ENCODE measurements at regions not wholly inside any gene's neighbourhood (a gene's known extent, or its start where the extent isn't known, plus 50 kb on each side); places are given as distances from the start of the nearest gene placed in this dataset.

GRCh38 chr14:71610797-71611196 lies 321.4 kb upstream of the RGS6 start:
- Histone ChIP-seq H3K4me3 (ENCODE audit: low read depth, low read length, poor library complexity, severe bottlenecking) (no peak overlapping the region), H3K4me1 (ENCODE audit: insufficient read depth, low read length, poor library complexity, severe bottlenecking) (peaks cover 12% of the 10 kb centered on the region), H3K9me3 (ENCODE audit: low read length) (no peaks in the 10 kb centered on the region), H3K4me2 (ENCODE audit: low read length) (no peak overlapping the region), H2AFZ (ENCODE audit: low read length) (no peak overlapping the region), H4K20me1 (ENCODE audit: insufficient read depth, low read length) (no peaks in the 10 kb centered on the region), H3K79me2 (ENCODE audit: insufficient read depth, low read depth, low read length) (peaks cover 23% of the 10 kb centered on the region), H3K27ac (ENCODE audit: low read depth, low read length, poor library complexity, severe bottlenecking) (no peak overlapping the region), H3K9me2 (ENCODE audit: insufficient read depth, low read length) (no peaks in the 10 kb centered on the region), H3K36me3 (ENCODE audit: insufficient read depth, low read length) (no peaks in the 10 kb centered on the region)
- no peak for DNase-seq (ENCODE audit: low spot score)
- TF ChIP-seq CTCF (conservative IDR thresholded peaks at IDR 0.05; ENCODE audit: low read length) (no peak), EZH2phosphoT487 (IDR thresholded peaks at IDR 0.05; ENCODE audit: borderline replicate concordance, low read depth, low read length) (no peak)
- no TSS peak for BruUV-seq (replicated peaks)
- intact Hi-C loops (cut with micrococcal nuclease; ENCODE audit: unreplicated experiment), result no loop called here
- ChIA-PET POLR2A (no interaction called here), CTCF (ENCODE audit: unreplicated experiment) (no interaction called here)

- no peak overlapping the region for H3K4me3 ChIP-seq (ENCODE audit: low read depth, low read length, poor library complexity, severe bottlenecking)
- ChIA-PET CTCF (ENCODE audit: unreplicated experiment) (no interaction called here), POLR2A (interaction anchor here (1.1 kb wide), 1 partner anchor 15 kb away, joined by 3 read pairs; no protein-coding TSS in a partner anchor)
- no peaks in the 10 kb centered on the region for H4K20me1 ChIP-seq (ENCODE audit: insufficient read depth, low read length)
- intact Hi-C loops (cut with micrococcal nuclease; ENCODE audit: unreplicated experiment), result no loop called here
- no peak overlapping the region for H3K27ac ChIP-seq (ENCODE audit: low read depth, low read length, poor library complexity, severe bottlenecking)
- no peak for TF ChIP-seq EZH2phosphoT487 (IDR thresholded peaks at IDR 0.05; ENCODE audit: borderline replicate concordance, low read depth, low read length)
- no peak for TF ChIP-seq CTCF (conservative IDR thresholded peaks at IDR 0.05; ENCODE audit: low read length)
- H2AFZ ChIP-seq (ENCODE audit: low read length), result no peak overlapping the region
- 0 out of 2 replicates have a peak, but pooled peaks cover 4% of the 10 kb centered on the region for H3K36me3 ChIP-seq (ENCODE audit: insufficient read depth, low read length)
- no peaks in the 10 kb centered on the region for H3K9me2 ChIP-seq (ENCODE audit: insufficient read depth, low read length)
- H3K9me3 ChIP-seq (ENCODE audit: low read length), result no peaks in the 10 kb centered on the region
- H3K79me2 ChIP-seq (ENCODE audit: insufficient read depth, low read depth, low read length), result peaks cover 14% of the 10 kb centered on the region
- no TSS peak for BruUV-seq (replicated peaks)
- DNase-seq (ENCODE audit: low spot score), result no peak
- no peaks in the 10 kb centered on the region for H3K4me1 ChIP-seq (ENCODE audit: insufficient read depth, low read length, poor library complexity, severe bottlenecking)
- no peak overlapping the region for H3K4me2 ChIP-seq (ENCODE audit: low read length)
Measured at GRCh38 chr14:71613168-71613567, 319.1 kb upstream of the RGS6 start.

GRCh38 chr14:71616013-71616412 lies 316.2 kb upstream of the RGS6 start:
- Histone ChIP-seq H3K4me3 (ENCODE audit: low read depth, low read length, poor library complexity, severe bottlenecking) (no peak overlapping the region), H3K9me3 (ENCODE audit: low read length) (no peaks in the 10 kb centered on the region), H3K79me2 (ENCODE audit: insufficient read depth, low read depth, low read length) (peaks cover 9% of the 10 kb centered on the region), H3K4me2 (ENCODE audit: low read length) (no peak overlapping the region), H4K20me1 (ENCODE audit: insufficient read depth, low read length) (no peaks in the 10 kb centered on the region), H3K9me2 (ENCODE audit: insufficient read depth, low read length) (no peaks in the 10 kb centered on the region), H3K4me1 (ENCODE audit: insufficient read depth, low read length, poor library complexity, severe bottlenecking) (no peaks in the 10 kb centered on the region), H3K27ac (ENCODE audit: low read depth, low read length, poor library complexity, severe bottlenecking) (no peak overlapping the region), H2AFZ (ENCODE audit: low read length) (no peak overlapping the region), H3K36me3 (ENCODE audit: insufficient read depth, low read length) (peaks cover 5% of the 10 kb centered on the region; the same call in 1 of the 2 replicates)
- TF ChIP-seq EZH2phosphoT487 (IDR thresholded peaks at IDR 0.05; ENCODE audit: borderline replicate concordance, low read depth, low read length) (no peak), CTCF (conservative IDR thresholded peaks at IDR 0.05; ENCODE audit: low read length) (no peak)
- no TSS peak for BruUV-seq (replicated peaks)
- DNase-seq (ENCODE audit: low spot score), result no peak
- CTCF ChIA-PET (ENCODE audit: unreplicated experiment), result no interaction called here
- POLR2A ChIA-PET, result interaction anchor here (0.7 kb wide), 1 partner anchor 30 kb away, joined by 4 read pairs; no protein-coding TSS in a partner anchor
- intact Hi-C loops (cut with micrococcal nuclease; ENCODE audit: unreplicated experiment), result no loop called here
